Thymus (tissue), 11 donors: ENCODE measurements at regions not wholly inside any gene's neighbourhood (a gene's known extent, or its start where the extent isn't known, plus 50 kb on each side); places are given as distances from the start of the nearest gene placed in this dataset.

Experiments used
- DNase-seq, 9 donors: peaks; one replicate each; pipeline ENCODE4 v3.0.0-alpha.2; 2013; ENCODE audit warnings: low spot score in 9 of 9, low read depth in 6 of 9, missing footprints in 1 of 9
- H3K27ac ChIP-seq, 2 donors: one replicate each; pipeline ENCODE4 v1.5.1; 2013; ENCODE audit warnings: control low read depth in 1 of 2, low read depth in 1 of 2, low read length in 1 of 2, mild to moderate bottlenecking in 1 of 2, moderate library complexity in 1 of 2
- H3K27me3 ChIP-seq, 2 donors: one replicate each; pipeline ENCODE4 v1.5.1; 2013; ENCODE audit warnings: low read length in 1 of 2; ENCODE audit not compliant: control insufficient read depth in 2 of 2, insufficient read depth in 1 of 2
- H3K36me3 ChIP-seq, 2 donors: one replicate each; pipeline ENCODE4 v1.5.1; 2013; ENCODE audit warnings: low read length in 1 of 2, mild to moderate bottlenecking in 1 of 2, moderate library complexity in 1 of 2; ENCODE audit not compliant: control insufficient read depth in 2 of 2, insufficient read depth in 2 of 2
- H3K4me1 ChIP-seq, 2 donors: one replicate each; pipeline ENCODE4 v1.5.1; 2013; ENCODE audit warnings: low read length in 2 of 2; ENCODE audit not compliant: control insufficient read depth in 2 of 2, insufficient read depth in 2 of 2
- H3K4me3 ChIP-seq, 2 donors: one replicate each; pipeline ENCODE4 v1.5.1; 2013; ENCODE audit warnings: low read length in 2 of 2, control low read depth in 1 of 2, mild to moderate bottlenecking in 1 of 2
- H3K9me3 ChIP-seq, 2 donors: one replicate each; pipeline ENCODE4 v1.5.1; 2013; ENCODE audit warnings: low read length in 1 of 2, mild to moderate bottlenecking in 1 of 2; ENCODE audit not compliant: control insufficient read depth in 2 of 2, insufficient read depth in 1 of 2
- WGBS: extraction: QIAGEN DNeasy Blood & Tissue Kit; methylation state at CpG from one replicate; pipeline ENCODE4 v1.1.7; 2013; 5-methylcytosine and 5-hydroxymethylcytosine counted together
- donor health status: healthy.

- no peak for DNase-seq
- Histone ChIP-seq H3K27me3 (peaks cover 0 to 6% of the 10 kb centered on the region in 2 donors), H3K4me1 (no peaks in the 10 kb centered on the region), H3K9me3 (peaks cover 0 to 3% of the 10 kb centered on the region in 2 donors), H3K27ac (no peak overlapping the region), H3K4me3 (no peak overlapping the region), H3K36me3 (no peaks in the 10 kb centered on the region)
- 98% methylated on average over 2 of the region's 2 CpGs for WGBS
Observed at GRCh38 chr6:105974986-105975385, 111.2 kb upstream of the PRDM1 start.

GRCh38 chr6:105972440-105972839, 113.7 kb upstream of the PRDM1 start:
- Histone ChIP-seq H3K9me3 (peaks cover 0 to 3% of the 10 kb centered on the region in 2 donors), H3K4me1 (no peaks in the 10 kb centered on the region), H3K36me3 (no peaks in the 10 kb centered on the region), H3K27me3 (peaks cover 0 to 2% of the 10 kb centered on the region in 2 donors), H3K27ac (no peak overlapping the region), H3K4me3 (no peak overlapping the region)
- DNase-seq = no peak
- WGBS = 96% methylated on average over 1 of the region's 1 CpG

- H3K4me1 ChIP-seq = no peaks in the 10 kb centered on the region
- no peak overlapping the region for H3K4me3 ChIP-seq
- peaks cover 0 to 3% of the 10 kb centered on the region in 2 donors for H3K9me3 ChIP-seq
- H3K36me3 ChIP-seq = no peaks in the 10 kb centered on the region
- H3K27me3 ChIP-seq = no peaks in the 10 kb centered on the region
- no peak overlapping the region for H3K27ac ChIP-seq
- 89% methylated on average over 2 of the region's 2 CpGs for WGBS
- DNase-seq = no peak
Observed at GRCh38 chr6:105968603-105969333, 117.4 kb upstream of the PRDM1 start.

- Histone ChIP-seq H3K9me3 (peaks cover 0 to 3% of the 10 kb centered on the region in 2 donors), H3K36me3 (no peaks in the 10 kb centered on the region), H3K27me3 (no peaks in the 10 kb centered on the region), H3K27ac (no peak overlapping the region), H3K4me1 (no peaks in the 10 kb centered on the region), H3K4me3 (no peak overlapping the region)
- WGBS = 96% methylated on average over 9 of the region's 9 CpGs
- DNase-seq = no peak
Observed at GRCh38 chr6:105967917-105968602, 118.1 kb upstream of the PRDM1 start.

- no peak overlapping the region for H3K27ac ChIP-seq
- H3K27me3 ChIP-seq = no peaks in the 10 kb centered on the region
- no peaks in the 10 kb centered on the region for H3K4me1 ChIP-seq
- WGBS = 95% methylated on average over 1 of the region's 1 CpG
- no peak overlapping the region for H3K4me3 ChIP-seq
- DNase-seq = no peak
- peaks cover 0 to 3% of the 10 kb centered on the region in 2 donors for H3K9me3 ChIP-seq
- H3K36me3 ChIP-seq = no peaks in the 10 kb centered on the region
Observed at GRCh38 chr6:105966481-105966880, 119.7 kb upstream of the PRDM1 start.

- Histone ChIP-seq H3K4me3 (no peak overlapping the region), H3K4me1 (no peaks in the 10 kb centered on the region), H3K27me3 (no peaks in the 10 kb centered on the region), H3K36me3 (no peaks in the 10 kb centered on the region), H3K27ac (no peak overlapping the region), H3K9me3 (no peaks in the 10 kb centered on the region)
- DNase-seq = no peak
- 94% methylated on average over 4 of the region's 4 CpGs for WGBS
Observed at GRCh38 chr6:105964979-105965760, 121.0 kb upstream of the PRDM1 start.

- 99% methylated on average over 4 of the region's 4 CpGs for WGBS
- Histone ChIP-seq H3K4me1 (no peaks in the 10 kb centered on the region), H3K27me3 (no peaks in the 10 kb centered on the region), H3K4me3 (no peak overlapping the region), H3K9me3 (no peaks in the 10 kb centered on the region), H3K36me3 (no peaks in the 10 kb centered on the region), H3K27ac (no peak overlapping the region)
- DNase-seq = no peak
Observed at GRCh38 chr6:105954148-105954547, 132.0 kb upstream of the PRDM1 start.

- 78% methylated on average over 7 of the region's 7 CpGs for WGBS
- Histone ChIP-seq H3K27me3 (no peaks in the 10 kb centered on the region), H3K36me3 (no peaks in the 10 kb centered on the region), H3K9me3 (no peaks in the 10 kb centered on the region), H3K27ac (no peak overlapping the region), H3K4me1 (no peaks in the 10 kb centered on the region), H3K4me3 (no peak overlapping the region)
- DNase-seq = no peak
Observed at GRCh38 chr6:105952772-105953690, 133.1 kb upstream of the PRDM1 start.
